HG03439 (cell line): ENCODE measurements at regions not wholly inside any gene's neighbourhood (a gene's known extent, or its start where the extent isn't known, plus 50 kb on each side); places are given as distances from the start of the nearest gene placed in this dataset.
"Not testable (repeated sequence)": the region's sequence is repeated elsewhere in the genome, so short reads cannot be mapped to it uniquely, and the experiment has no call there.

Experiments
- ATAC-seq: cut with Tn5 transposase; IDR thresholded peaks from one replicate; pipeline ENCODE4 v1.9.1; 2021; ENCODE audit warnings: mild to moderate bottlenecking, moderate library complexity; ENCODE audit not compliant: unreplicated experiment

- ATAC-seq = not testable (repeated sequence)
Observed at GRCh38 chr20:29516847-29517246, 1740.6 kb upstream of the DEFB115 start.

GRCh38 chr20:29519610-29520241 lies 1737.7 kb upstream of the DEFB115 start:
- not testable (repeated sequence) for ATAC-seq

GRCh38 chr20:29533566-29534177 lies 1723.8 kb upstream of the DEFB115 start:
- ATAC-seq = not testable (repeated sequence)

GRCh38 chr20:29566901-29567635 lies 1690.4 kb upstream of the DEFB115 start:
- not testable (repeated sequence) for ATAC-seq

- ATAC-seq = not testable (repeated sequence)
Observed at GRCh38 chr20:29567671-29568070, 1689.8 kb upstream of the DEFB115 start.

- ATAC-seq = not testable (repeated sequence)
Observed at GRCh38 chr20:29570126-29570525, 1687.3 kb upstream of the DEFB115 start.

GRCh38 chr20:29589530-29589929 lies 1667.9 kb upstream of the DEFB115 start:
- ATAC-seq = not testable (repeated sequence)

GRCh38 chr20:29604163-29604562 lies 1653.3 kb upstream of the DEFB115 start:
- ATAC-seq = not testable (repeated sequence)

GRCh38 chr20:29606171-29606570 lies 1651.3 kb upstream of the DEFB115 start:
- not testable (repeated sequence) for ATAC-seq

- ATAC-seq = not testable (repeated sequence)
Observed at GRCh38 chr20:29629395-29629794, 1628.1 kb upstream of the DEFB115 start.
